PC-3 (cell line): ENCODE measurements at regions not wholly inside any gene's neighbourhood (a gene's known extent, or its start where the extent isn't known, plus 50 kb on each side); places are given as distances from the start of the nearest gene placed in this dataset.

Source experiments
- ATAC-seq: fragments of 200-7000 bp; cut with Tn5 transposase; 2 replicates; pipeline ENCODE4 v1.9.1; 2020; ENCODE audit warnings: mild to moderate bottlenecking, moderate library complexity
- BruUV-seq: library from RNA; stranded (reverse); fragments of 400-500 nt; replicated peaks from 2 replicates; lab custom pipeline; 2021; lab: Mats Ljungman, UMichigan
- CTCF ChIA-PET: fragments of 300-600 bp; sonication (Branson Sonifier 250); formaldehyde crosslinking; loops from one replicate; lab custom pipeline; 2022; ENCODE audit warnings: antibody characterized with exemption; lab: Charles Lee
- POLR2A ChIA-PET: fragments of 300-600 bp; sonication (Branson Sonifier 250); formaldehyde crosslinking; loops from one replicate; lab custom pipeline; 2022; ENCODE audit warnings: antibody characterized with exemption; ENCODE audit not compliant: unreplicated experiment; lab: Charles Lee
- DNase-seq: peaks from one replicate; pipeline ENCODE4 v3.0.0-alpha.2; 2015
- H2AFZ ChIP-seq: fragments of 300-600 bp; sonication (generic); 2 replicates; pipeline ENCODE4 v1.6.0; 2016; ENCODE audit warnings: antibody characterized with exemption, low read length
- H3F3A ChIP-seq: fragments of 300-600 bp; sonication (generic); one replicate; pipeline ENCODE4 v1.6.0; 2017; ENCODE audit warnings: antibody characterized with exemption, low read length, control low read depth, mild to moderate bottlenecking; ENCODE audit not compliant: unreplicated experiment
- H3K27ac ChIP-seq: fragments of 300-600 bp; sonication (generic); 2 replicates; pipeline ENCODE4 v1.5.1; 2016; ENCODE audit warnings: mild to moderate bottlenecking, low read length
- H3K27me3 ChIP-seq: fragments of 300-600 bp; sonication (generic); 2 replicates; pipeline ENCODE4 v1.6.1; 2016; ENCODE audit warnings: low read length, mixed read lengths
- H3K36me3 ChIP-seq: fragments of 300-600 bp; sonication (generic); 2 replicates; pipeline ENCODE4 v1.6.1; 2016; ENCODE audit warnings: low read depth, mixed run types, low read length, mixed read lengths
- H3K4me1 ChIP-seq: fragments of 300-600 bp; sonication (generic); 2 replicates; pipeline ENCODE4 v1.5.1; 2016; ENCODE audit warnings: low read length; ENCODE audit not compliant: insufficient read depth
- H3K4me2 ChIP-seq: fragments of 300-600 bp; sonication (generic); 2 replicates; pipeline ENCODE4 v1.6.0; 2016; ENCODE audit warnings: low read length
- H3K4me3 ChIP-seq: fragments of 300-600 bp; sonication (generic); 2 replicates; pipeline ENCODE4 v1.5.1; 2016; ENCODE audit warnings: mild to moderate bottlenecking, low read length, mixed read lengths
- H3K79me2 ChIP-seq: fragments of 300-600 bp; sonication (generic); 2 replicates; pipeline ENCODE4 v1.6.1; 2017; ENCODE audit warnings: low read length, mixed read lengths
- H3K9ac ChIP-seq: fragments of 300-600 bp; sonication (generic); 2 replicates; pipeline ENCODE4 v1.6.0; 2016; ENCODE audit warnings: mild to moderate bottlenecking, low read length
- H3K9me2 ChIP-seq: fragments of 300-600 bp; sonication (generic); replicated peaks from 2 replicates; pipeline ENCODE4 v1.6.1; 2016; ENCODE audit warnings: mixed run types, low read length, mixed read lengths
- H3K9me3 ChIP-seq: fragments of 300-600 bp; sonication (generic); 2 replicates; pipeline ENCODE4 v1.6.1; 2016; ENCODE audit warnings: low read length, mixed read lengths
- H4K20me1 ChIP-seq: fragments of 300-600 bp; sonication (generic); 2 replicates; pipeline ENCODE4 v1.6.1; 2016; ENCODE audit warnings: low read length, mixed read lengths
- CTCF ChIP-seq: fragments of 300-600 bp; sonication (generic); conservative IDR thresholded peaks from 2 replicates; pipeline ENCODE4 v1.5.1; 2017; ENCODE audit warnings: antibody characterized with exemption, low read depth, mild to moderate bottlenecking, low read length
- EZH2 ChIP-seq: fragments of 300-600 bp; sonication (generic); IDR thresholded peaks from one replicate; pipeline ENCODE4 v1.6.1; 2017; ENCODE audit warnings: antibody characterized with exemption, mild to moderate bottlenecking, low read length; ENCODE audit not compliant: unreplicated experiment
- EZH2phosphoT487 ChIP-seq: fragments of 300-600 bp; sonication (generic); IDR thresholded peaks from 2 replicates; pipeline ENCODE4 v1.6.1; 2018; ENCODE audit warnings: mild to moderate bottlenecking, antibody characterized with exemption, low read length, borderline replicate concordance
- intact Hi-C: fragments of 100-400 bp; cut with micrococcal nuclease; formaldehyde crosslinking; loops from 2 replicates; pipeline ENCODE4 v1.9.0; 2023

- Histone ChIP-seq H3K27me3 (peaks cover 17% of the 10 kb centered on the region; the same call in 1 of the 2 replicates), H3K4me2 (0 out of 2 replicates have a peak overlapping the region, but pooled peaks have one; percentile 20), H3F3A (no peaks in the 10 kb centered on the region), H2AFZ (no peak overlapping the region), H3K79me2 (no peaks in the 10 kb centered on the region), H3K9me2 (no peaks in the 10 kb centered on the region), H3K36me3 (no peaks in the 10 kb centered on the region), H3K9ac (no peak overlapping the region), H3K27ac (no peak overlapping the region), H3K9me3 (no peaks in the 10 kb centered on the region), H4K20me1 (no peaks in the 10 kb centered on the region), H3K4me3 (no peak overlapping the region), H3K4me1 (peaks cover 5% of the 10 kb centered on the region; the same call in 1 of the 2 replicates)
- intact Hi-C loops: no loop called here
- ATAC-seq: peak; percentile 93
- POLR2A ChIA-PET: no interaction called here
- no peak for TF ChIP-seq CTCF
- no peak for TF ChIP-seq EZH2
- no peak for TF ChIP-seq EZH2phosphoT487
- BruUV-seq: no TSS peak
- DNase-seq: peak; percentile 81
- CTCF ChIA-PET: interaction anchor here (0.6 to 1.0 kb wide), 3 partner anchors 12 to 1562 kb away, joined by 3 to 5 read pairs (median 4); no protein-coding TSS in a partner anchor
Observed at GRCh38 chr6:30399390-30400058, 54.6 kb downstream of the RPP21 start.

GRCh38 chr6:30405934-30406333 is 61.0 kb downstream of the RPP21 start:
- Histone ChIP-seq H3K4me1 (no peaks in the 10 kb centered on the region), H3K27ac (no peak overlapping the region), H3K4me3 (no peak overlapping the region), H3K79me2 (no peaks in the 10 kb centered on the region), H3K27me3 (peaks cover 11% of the 10 kb centered on the region), H3F3A (no peaks in the 10 kb centered on the region), H3K9me2 (no peaks in the 10 kb centered on the region), H3K9ac (no peak overlapping the region), H4K20me1 (no peaks in the 10 kb centered on the region), H2AFZ (no peak overlapping the region), H3K9me3 (peaks cover 7% of the 10 kb centered on the region; the same call in 1 of the 2 replicates), H3K4me2 (no peak overlapping the region), H3K36me3 (no peaks in the 10 kb centered on the region)
- TF ChIP-seq EZH2phosphoT487: no peak
- no peak for TF ChIP-seq EZH2
- TF ChIP-seq CTCF: no peak
- POLR2A ChIA-PET: no interaction called here
- CTCF ChIA-PET: no interaction called here
- ATAC-seq (no peak), DNase-seq (no peak)
- BruUV-seq: no TSS peak
- intact Hi-C loops: no loop called here

GRCh38 chr6:30409184-30409583 is 64.2 kb downstream of the RPP21 start:
- Histone ChIP-seq H3K4me3 (no peak overlapping the region), H3K79me2 (no peaks in the 10 kb centered on the region), H3K9ac (no peak overlapping the region), H3K9me3 (peaks cover 7% of the 10 kb centered on the region; the same call in 1 of the 2 replicates), H3K4me2 (no peak overlapping the region), H4K20me1 (no peaks in the 10 kb centered on the region), H3K9me2 (no peaks in the 10 kb centered on the region), H3K27me3 (peaks cover 30% of the 10 kb centered on the region), H3K27ac (no peak overlapping the region), H3F3A (no peaks in the 10 kb centered on the region), H2AFZ (no peak overlapping the region), H3K36me3 (no peaks in the 10 kb centered on the region), H3K4me1 (no peaks in the 10 kb centered on the region)
- ATAC-seq (no peak), DNase-seq (no peak)
- intact Hi-C loops: no loop called here
- ChIA-PET POLR2A (no interaction called here), CTCF (no interaction called here)
- TF ChIP-seq EZH2phosphoT487 (no peak), CTCF (no peak), EZH2 (no peak)
- BruUV-seq: no TSS peak
